ENCODE measurements at regions not wholly inside any gene's neighbourhood (a gene's known extent, or its start where the extent isn't known, plus 50 kb on each side); places are given as distances from the start of the nearest gene placed in this dataset.

- DNase-seq, result no peak
Measured at GRCh38 chr18:26794230-26795101, 71.0 kb downstream of the AQP4 start.

GRCh38 chr18:26792661-26793060 lies 72.8 kb downstream of the AQP4 start:
- DNase-seq, result no peak

- no peak for DNase-seq
Measured at GRCh38 chr18:26791676-26792075, 73.8 kb downstream of the AQP4 start.

DNA sequence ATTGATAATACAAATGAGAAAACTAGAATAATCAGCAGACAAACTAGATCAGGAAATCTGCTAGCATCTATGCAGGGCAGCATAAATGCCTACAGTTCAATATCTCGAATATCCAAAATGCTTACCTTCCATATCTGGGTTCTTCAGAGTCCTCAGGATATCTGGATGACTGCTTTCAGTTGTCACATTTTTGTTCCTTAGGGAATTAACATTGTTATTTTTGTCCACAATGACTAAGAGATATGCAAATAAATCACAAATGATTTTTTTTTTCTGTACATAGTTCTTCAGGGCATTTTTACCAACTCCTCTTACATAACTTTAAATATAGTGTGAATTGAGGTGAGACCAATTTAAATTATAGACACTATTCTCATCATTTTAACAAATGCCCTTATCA lies 80.9 kb downstream of the AQP4 start:
- no peak for DNase-seq

DNA sequence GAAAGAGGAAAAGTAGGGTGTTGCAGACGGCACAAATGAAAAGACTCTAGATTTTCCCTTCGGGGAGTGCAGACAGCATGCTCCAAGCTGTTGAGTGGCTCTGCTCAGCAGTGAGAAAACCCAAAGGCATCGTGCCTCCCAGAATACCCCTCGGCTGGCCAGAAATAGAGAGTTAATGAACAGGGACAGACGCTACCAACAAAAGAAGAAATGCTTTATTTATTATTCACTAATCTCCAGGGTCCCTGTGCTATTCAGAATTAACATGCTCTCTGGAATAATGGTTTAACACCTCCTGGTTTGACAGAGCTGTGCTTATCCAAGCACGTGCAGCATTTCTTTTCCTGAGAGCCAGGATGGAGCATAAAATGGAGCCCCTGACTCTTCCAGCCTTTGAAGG lies 82.3 kb downstream of the AQP4 start:
- no peak for DNase-seq

- DNase-seq, result no peak
Measured at GRCh38 chr18:26780520-26781325, 84.8 kb downstream of the AQP4 start.

GRCh38 chr18:26778054-26778393 lies 87.5 kb downstream of the AQP4 start:
- no peak for DNase-seq

DNA sequence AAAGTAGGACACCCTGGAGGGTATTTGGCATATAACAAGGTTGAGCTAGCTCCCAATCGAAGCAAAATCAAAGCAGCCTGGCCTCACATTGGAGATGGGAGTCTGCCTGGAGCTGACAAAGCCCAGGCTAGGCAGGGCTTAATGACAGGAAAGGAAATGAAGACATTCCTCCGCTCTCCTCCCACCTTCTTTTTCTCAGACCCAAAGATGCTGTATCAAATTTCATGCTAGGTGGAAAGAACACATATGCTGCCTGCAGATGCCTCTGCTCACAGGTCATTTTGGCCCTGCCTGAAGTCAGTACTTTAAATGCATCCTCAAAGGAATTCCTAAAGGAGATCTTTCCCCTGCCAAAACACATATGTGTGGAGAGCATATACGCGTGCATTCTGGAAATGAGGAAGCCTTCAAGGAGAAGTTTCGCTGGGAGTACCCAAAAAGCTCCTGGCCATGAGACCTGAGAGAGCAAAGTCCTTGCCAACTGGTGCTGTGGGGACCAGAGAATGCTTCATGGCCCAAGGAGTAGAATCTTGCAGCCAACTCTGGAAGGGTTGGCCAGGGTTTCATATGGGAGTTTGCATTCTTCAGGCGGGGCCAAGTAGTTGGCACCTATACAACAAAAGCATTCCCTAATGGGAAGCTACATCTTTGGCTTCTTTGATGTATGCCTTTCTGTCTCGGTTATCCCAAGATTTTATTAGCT lies 88.0 kb downstream of the AQP4 start:
- peak; percentile 66 for DNase-seq

DNA sequence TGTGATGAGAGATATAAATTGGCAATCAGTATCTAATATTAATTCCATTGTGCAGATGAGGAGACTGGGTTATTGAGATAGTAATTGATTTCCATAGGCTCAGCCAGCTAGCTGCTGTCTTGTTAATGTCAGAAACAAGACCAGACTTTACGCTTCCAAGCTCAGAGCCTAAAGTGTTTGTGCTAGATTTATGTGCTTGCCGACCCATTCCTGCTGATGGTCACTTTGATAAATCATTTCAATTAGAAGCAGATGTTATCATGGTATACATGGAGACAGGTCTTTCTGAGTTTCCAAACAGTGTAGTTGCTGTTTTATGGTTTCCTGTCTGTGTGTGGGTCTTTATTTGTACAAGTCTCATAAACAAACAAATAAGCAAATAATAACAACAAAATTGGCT lies 92.8 kb downstream of the AQP4 start:
- no peak for DNase-seq

GRCh38 chr18:26771524-26771923 lies 94.0 kb downstream of the AQP4 start:
- DNase-seq, result no peak

DNA sequence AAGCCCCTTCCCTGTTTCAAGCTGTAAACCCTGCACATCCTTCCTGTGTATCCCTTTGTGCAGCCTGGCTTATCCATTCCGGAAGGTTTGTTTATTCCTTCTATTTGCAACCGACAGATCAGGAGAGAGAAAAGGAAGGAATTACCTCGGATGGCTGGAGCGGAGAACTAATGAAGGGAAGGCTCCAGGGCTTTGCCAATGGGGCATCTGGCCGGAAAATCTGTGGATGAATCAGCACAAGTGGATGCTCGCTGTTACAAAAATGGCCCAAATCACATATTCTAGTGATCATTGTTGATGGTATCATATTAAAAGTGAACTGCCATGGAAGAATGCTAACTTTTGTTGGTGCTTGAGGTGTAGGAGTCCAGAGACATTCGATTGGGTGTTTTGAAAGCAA lies 97.1 kb downstream of the AQP4 start:
- no peak for DNase-seq

GRCh38 chr18:26765498-26765897 lies 100.0 kb downstream of the AQP4 start:
- DNase-seq, result no peak

DNA sequence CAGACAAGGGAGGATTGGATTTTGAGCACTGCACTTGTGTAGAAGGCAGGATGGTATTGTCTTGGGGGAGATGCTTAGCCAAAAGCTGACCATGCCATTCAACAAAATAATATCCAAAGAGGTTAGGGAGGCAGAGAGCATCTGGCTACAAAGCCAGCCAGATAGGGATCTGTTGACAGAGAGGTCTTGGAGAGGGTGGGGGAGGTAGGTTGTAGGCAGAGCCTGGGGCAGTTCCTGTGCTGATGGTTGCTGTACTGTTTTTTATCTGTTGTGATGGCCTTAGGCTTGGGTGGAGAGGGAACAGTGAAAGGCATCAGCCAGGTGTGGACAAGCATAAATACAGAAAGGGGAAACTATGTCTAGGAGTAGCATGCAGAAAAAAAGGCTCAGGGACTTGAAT lies 100.9 kb downstream of the AQP4 start:
- DNase-seq, result no peak

GRCh38 chr18:26764177-26764576 lies 101.3 kb downstream of the AQP4 start:
- no peak for DNase-seq

- no peak for DNase-seq
Measured at GRCh38 chr18:26763446-26764110, 101.9 kb downstream of the AQP4 start.

GRCh38 chr18:26757263-26758019 lies 108.1 kb downstream of the AQP4 start:
- peak; percentile 53 for DNase-seq

GRCh38 chr18:26756556-26756955 lies 109.0 kb downstream of the AQP4 start:
- no peak for DNase-seq

DNA sequence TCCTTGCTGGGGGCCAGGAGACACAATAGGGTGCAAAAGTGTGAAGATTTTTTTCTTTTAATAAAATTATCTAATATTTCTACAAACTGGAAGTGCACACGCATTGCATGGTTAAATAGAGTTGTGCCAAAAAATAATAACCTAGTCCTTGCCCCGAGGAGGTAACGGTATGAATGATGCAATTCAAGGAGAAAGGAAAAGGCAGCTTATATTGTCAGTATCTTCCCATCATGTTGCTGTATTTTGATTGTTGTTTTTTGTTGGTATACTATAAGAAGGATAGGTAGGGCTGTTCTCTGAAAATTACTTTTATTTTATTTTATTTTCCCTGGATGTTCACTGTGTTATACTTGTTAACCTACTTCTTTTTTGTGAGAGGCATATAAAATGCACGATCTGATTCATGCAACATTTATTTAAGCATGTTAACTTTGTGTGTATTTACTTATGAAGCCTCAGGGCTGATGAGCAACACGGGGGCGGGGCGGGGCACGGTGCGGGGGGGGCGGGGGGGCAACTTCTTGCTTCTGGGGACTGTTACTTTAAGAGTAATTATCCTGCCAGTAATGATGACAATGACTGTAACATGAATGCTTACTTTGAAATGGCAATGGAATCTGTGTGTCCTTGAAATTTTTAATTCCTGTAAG lies 118.6 kb downstream of the AQP4 start:
- DNase-seq, result no peak

GRCh38 chr18:26746398-26746797 lies 119.1 kb downstream of the AQP4 start:
- DNase-seq, result no peak

GRCh38 chr18:26745288-26746181 lies 120.0 kb downstream of the AQP4 start:
- DNase-seq, result no peak

Data from left kidney (tissue), 1 donor.